ENCODE measurements at regions not wholly inside any gene's neighbourhood (a gene's known extent, or its start where the extent isn't known, plus 50 kb on each side); places are given as distances from the start of the nearest gene placed in this dataset.

DNA sequence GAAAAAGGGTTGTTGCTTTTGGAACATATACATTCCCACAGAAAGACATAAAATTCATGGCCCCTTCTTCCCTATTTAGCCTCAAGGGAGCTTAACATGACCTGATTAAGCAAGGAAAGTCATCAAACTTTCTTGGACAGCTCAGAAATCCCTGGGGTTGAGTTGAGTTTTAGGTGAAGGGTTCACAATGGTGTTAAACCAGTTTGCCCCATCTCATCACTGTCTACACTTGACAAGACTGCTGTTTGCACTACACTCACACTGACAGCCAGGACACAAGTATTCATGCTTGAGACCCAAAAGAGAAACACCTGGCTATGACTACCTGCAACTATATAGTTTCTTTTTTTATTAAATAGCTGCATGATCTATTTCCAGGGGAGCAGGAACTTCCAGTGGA lies 209.8 kb upstream of the TMEM45B start:
- no peaks in the 10 kb centered on the region for H3K9me3 Mint-ChIP-seq
- no peaks in the 10 kb centered on the region for H3K4me1 Mint-ChIP-seq
- no peaks in the 10 kb centered on the region for H3K27me3 Mint-ChIP-seq
- H3K27ac Mint-ChIP-seq, result no peak overlapping the region
- H3K36me3 Mint-ChIP-seq, result no peaks in the 10 kb centered on the region
- H3K4me3 Mint-ChIP-seq, result no peak overlapping the region

GRCh38 chr11:129608711-129609110 lies 206.9 kb upstream of the TMEM45B start:
- no peaks in the 10 kb centered on the region for H3K36me3 Mint-ChIP-seq
- no peak overlapping the region for H3K4me3 Mint-ChIP-seq
- no peaks in the 10 kb centered on the region for H3K9me3 Mint-ChIP-seq
- no peak overlapping the region for H3K27ac Mint-ChIP-seq
- no peaks in the 10 kb centered on the region for H3K27me3 Mint-ChIP-seq
- H3K4me1 Mint-ChIP-seq, result no peaks in the 10 kb centered on the region

GRCh38 chr11:129610125-129610524 lies 205.5 kb upstream of the TMEM45B start:
- Mint-ChIP-seq H3K27me3 (no peaks in the 10 kb centered on the region), H3K4me1 (no peaks in the 10 kb centered on the region), H3K9me3 (no peaks in the 10 kb centered on the region), H3K4me3 (no peak overlapping the region), H3K36me3 (no peaks in the 10 kb centered on the region), H3K27ac (no peak overlapping the region)

- Mint-ChIP-seq H3K4me3 (no peak overlapping the region), H3K27ac (no peak overlapping the region), H3K9me3 (no peaks in the 10 kb centered on the region), H3K4me1 (no peaks in the 10 kb centered on the region), H3K27me3 (no peaks in the 10 kb centered on the region), H3K36me3 (no peaks in the 10 kb centered on the region)
Measured at GRCh38 chr11:129610545-129610944, 205.1 kb upstream of the TMEM45B start.

DNA sequence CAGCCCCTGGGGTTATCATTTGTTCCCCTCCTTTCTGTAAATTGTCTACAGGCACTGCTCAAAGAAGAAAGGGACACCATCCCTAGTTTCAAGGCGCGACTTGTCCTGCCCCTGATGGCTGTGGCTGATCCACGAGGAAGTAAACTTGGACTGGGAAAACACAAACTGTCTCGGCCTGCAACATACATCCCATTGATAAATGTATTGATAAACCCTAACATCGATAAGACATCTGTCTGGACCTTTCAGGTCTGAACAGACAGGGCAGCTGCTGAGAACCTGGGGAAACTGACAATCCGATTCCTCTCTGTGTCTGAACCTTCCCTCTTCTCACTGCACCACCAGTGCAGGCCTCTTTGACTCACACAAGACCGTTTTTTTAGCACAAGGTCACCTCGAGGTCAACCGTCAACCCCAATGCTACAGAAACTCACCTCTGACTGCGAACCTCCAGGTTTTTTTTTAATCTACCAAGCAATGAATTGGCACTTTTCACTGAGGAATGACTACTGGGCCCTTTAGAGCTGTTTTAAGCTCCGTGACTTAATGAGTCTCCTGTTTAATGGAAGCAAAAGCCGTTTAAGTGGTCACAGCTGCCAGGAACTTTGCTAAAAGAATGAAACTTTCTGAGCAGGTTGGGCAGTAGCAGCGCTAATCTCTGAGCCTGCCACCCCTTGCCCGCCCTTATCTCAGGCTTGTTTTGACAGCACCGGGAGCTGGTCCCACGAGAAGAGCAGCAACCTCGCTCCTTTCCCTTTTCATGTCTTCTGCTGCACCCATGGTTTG lies 203.8 kb upstream of the TMEM45B start:
- no peaks in the 10 kb centered on the region for H3K36me3 Mint-ChIP-seq
- H3K4me3 Mint-ChIP-seq, result no peak overlapping the region
- peaks cover 2% of the 10 kb centered on the region for H3K27me3 Mint-ChIP-seq
- H3K4me1 Mint-ChIP-seq, result no peaks in the 10 kb centered on the region
- H3K27ac Mint-ChIP-seq, result no peak overlapping the region
- no peaks in the 10 kb centered on the region for H3K9me3 Mint-ChIP-seq

DNA sequence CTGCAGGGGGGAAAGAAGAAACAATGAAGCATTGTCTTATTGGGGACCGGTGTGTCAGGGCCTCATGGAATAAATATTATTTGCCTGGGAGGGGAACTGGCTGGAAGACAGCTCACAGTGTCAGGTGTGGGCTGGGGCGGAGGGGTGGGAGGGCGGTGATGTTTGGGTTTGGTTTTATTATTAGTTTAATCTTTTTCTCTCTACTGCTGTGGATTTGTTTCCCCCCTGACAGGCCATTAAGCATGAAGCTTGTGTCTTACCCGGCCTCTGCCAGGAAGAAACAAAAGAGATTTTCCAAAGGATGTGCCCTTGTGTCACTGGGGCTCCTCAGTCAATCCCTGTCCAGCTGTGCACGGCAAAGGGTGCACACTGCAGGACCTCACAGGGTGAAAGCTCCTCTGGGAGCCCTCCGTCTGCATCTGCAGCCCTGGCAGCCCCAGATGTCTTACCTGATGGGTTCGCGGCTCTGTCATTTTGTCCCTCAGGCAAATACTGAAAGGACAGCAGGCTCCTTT lies 203.1 kb upstream of the TMEM45B start:
- Mint-ChIP-seq H3K27ac (no peak overlapping the region), H3K4me1 (no peaks in the 10 kb centered on the region), H3K4me3 (no peak overlapping the region), H3K27me3 (peaks cover 2% of the 10 kb centered on the region), H3K36me3 (no peaks in the 10 kb centered on the region), H3K9me3 (peaks cover 0 to 2% (median 0%) of the 10 kb centered on the region in 3 donors)

DNA sequence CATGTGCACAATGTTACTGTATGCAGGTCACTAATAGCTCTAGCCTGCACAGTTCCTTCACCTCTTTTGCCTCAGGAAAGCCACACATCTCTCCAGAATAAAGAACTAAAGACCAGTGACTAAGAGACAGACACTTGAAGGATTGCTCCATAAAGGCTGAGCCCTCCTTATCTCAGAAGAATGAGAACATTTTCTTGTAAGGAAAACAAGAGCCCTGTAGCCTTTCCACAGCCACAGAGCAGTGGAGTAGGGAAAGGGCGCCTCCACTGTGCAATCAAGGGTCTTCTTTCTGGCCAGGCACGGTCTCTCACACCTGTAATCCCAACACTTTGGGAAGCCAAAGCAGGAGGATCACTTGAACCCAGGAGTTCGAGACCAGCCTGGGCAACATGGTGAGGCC lies 202.6 kb upstream of the TMEM45B start:
- Mint-ChIP-seq H3K27me3 (peaks cover 3% of the 10 kb centered on the region), H3K4me3 (no peak overlapping the region), H3K27ac (no peak overlapping the region), H3K9me3 (peaks cover 0 to 2% (median 0%) of the 10 kb centered on the region in 3 donors), H3K36me3 (no peaks in the 10 kb centered on the region), H3K4me1 (no peaks in the 10 kb centered on the region)

- Mint-ChIP-seq H3K27me3 (peaks cover 3% of the 10 kb centered on the region), H3K4me3 (no peak overlapping the region), H3K27ac (no peak overlapping the region), H3K9me3 (peaks cover 0 to 2% (median 0%) of the 10 kb centered on the region in 3 donors), H3K36me3 (no peaks in the 10 kb centered on the region), H3K4me1 (no peaks in the 10 kb centered on the region)
Measured at GRCh38 chr11:129614256-129614944, 201.2 kb upstream of the TMEM45B start.

DNA sequence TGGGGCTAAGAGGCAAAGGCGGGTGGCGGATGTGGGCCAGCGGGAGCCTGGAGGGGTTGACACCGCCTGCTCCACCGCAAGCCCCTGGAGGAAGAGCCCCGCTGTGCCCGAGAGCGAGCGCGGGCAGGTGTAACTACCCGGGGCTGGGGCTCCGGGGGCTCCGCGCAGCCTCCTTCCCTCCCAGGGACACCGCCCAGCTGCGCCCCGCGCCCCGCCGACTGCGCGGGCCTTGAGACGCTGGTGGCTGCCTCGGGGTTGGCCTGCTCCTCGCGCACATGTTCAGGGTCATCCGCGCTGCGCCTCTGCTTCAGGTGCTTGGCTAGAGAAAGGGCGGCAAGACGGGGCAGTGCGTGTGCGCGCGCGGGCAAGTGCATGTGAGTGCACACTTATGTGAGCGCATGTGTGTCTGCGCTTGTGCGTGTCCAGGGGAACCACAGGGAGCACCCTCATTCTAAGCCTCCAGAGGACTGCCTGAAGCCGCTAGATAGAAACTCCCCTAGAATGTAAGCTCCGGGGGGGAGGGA lies 197.5 kb upstream of the TMEM45B start:
- Mint-ChIP-seq H3K4me1 (no peaks in the 10 kb centered on the region), H3K4me3 (no peak overlapping the region), H3K27ac (no peak overlapping the region), H3K36me3 (no peaks in the 10 kb centered on the region), H3K9me3 (peaks cover 0 to 2% (median 0%) of the 10 kb centered on the region in 3 donors), H3K27me3 (peaks cover 4% of the 10 kb centered on the region)

DNA sequence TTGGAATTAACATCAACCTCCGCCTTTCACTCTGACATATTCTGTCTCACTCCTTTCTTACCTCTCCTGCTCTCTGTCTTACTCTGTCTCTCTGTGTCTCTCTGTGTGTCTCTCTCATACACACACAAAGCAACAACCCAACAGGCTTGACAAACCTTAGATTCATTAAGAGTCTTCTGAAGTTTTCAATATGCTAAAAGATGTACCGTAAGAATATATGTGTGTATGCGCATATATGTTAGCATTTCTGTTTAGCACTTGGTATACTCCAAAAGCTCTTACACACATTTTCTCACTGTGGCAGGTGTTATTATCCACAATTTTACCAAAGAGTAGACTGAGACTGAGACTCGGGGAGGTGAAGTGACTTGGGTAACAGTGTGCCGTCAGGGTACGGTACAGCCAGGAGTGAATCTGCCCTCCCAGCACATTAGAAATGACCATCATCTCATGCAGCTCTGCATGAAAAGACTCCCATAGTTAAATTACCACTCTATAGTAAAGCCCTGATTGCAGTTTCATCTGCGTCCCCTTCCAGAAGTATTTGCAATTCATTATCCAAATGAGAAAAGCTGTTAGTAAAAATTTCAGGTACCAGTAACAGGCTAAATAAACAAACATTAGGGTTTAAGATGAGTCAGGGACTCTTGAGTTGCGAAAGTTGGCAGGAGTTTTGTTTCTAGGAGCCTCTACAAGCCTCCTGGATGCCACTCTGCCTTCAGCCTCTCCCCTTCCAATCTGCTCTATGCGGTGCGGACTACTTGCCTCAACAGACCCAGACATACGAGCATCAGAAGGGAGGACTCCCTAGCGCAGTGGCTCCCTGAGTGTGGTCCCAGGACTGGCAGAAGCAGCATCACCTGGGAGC lies 195.2 kb upstream of the TMEM45B start:
- Mint-ChIP-seq H3K4me1 (no peaks in the 10 kb centered on the region), H3K36me3 (no peaks in the 10 kb centered on the region), H3K27me3 (peaks cover 4% of the 10 kb centered on the region), H3K9me3 (peaks cover 0 to 3% (median 2%) of the 10 kb centered on the region in 3 donors), H3K4me3 (no peak overlapping the region), H3K27ac (no peak overlapping the region)

DNA sequence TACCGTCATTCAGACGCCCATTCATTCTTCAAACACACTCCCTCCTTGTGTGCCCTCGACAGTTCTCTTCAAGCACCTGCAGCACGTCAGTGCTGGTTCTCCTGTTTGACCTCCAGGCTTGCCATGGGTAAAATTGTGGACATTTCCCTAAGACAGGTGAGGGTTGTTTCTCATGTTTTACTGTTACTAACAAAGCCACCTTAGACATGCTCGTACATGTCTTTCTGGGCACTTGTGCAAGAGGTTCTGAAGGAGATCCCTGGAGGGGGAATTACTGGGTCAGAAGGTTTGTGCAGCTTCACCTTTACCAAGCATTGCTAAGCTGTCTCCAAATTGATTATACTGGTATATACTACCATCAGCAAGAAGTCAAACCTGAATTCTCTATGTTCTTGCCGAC lies 189.7 kb upstream of the TMEM45B start:
- no peaks in the 10 kb centered on the region for H3K36me3 Mint-ChIP-seq

DNA sequence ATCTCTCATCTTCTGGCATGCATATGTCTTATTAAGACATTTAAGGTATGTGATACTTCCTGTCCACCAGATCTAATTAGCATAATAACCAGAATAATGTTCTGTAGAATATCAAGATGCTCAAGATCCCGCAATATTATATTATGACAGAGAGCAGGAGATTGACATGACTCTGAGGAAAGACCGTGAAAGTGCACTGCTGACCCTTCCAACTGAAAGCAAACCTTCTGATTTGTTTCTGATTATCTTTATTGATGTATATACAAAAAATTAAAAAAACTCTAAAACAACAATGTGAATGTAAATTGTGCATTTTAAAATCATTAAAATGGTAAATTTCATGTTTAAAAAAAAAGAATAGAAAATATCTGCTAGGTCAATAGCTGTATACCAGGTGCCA lies 184.4 kb upstream of the TMEM45B start:
- no peaks in the 10 kb centered on the region for H3K4me1 Mint-ChIP-seq
- no peak overlapping the region for H3K4me3 Mint-ChIP-seq
- H3K27me3 Mint-ChIP-seq, result peaks cover 4% of the 10 kb centered on the region
- peaks cover 0 to 2% (median 0%) of the 10 kb centered on the region in 3 donors for H3K9me3 Mint-ChIP-seq
- no peaks in the 10 kb centered on the region for H3K36me3 Mint-ChIP-seq
- H3K27ac Mint-ChIP-seq, result no peak overlapping the region

More for the DNA sequence above, 189.7 kb upstream of the TMEM45B start:
- Mint-ChIP-seq H3K27me3 (peaks cover 2% of the 10 kb centered on the region), H3K9me3 (peaks cover 0 to 3% (median 0%) of the 10 kb centered on the region in 3 donors), H3K4me3 (no peak overlapping the region), H3K27ac (no peak overlapping the region), H3K4me1 (no peaks in the 10 kb centered on the region)

DNA sequence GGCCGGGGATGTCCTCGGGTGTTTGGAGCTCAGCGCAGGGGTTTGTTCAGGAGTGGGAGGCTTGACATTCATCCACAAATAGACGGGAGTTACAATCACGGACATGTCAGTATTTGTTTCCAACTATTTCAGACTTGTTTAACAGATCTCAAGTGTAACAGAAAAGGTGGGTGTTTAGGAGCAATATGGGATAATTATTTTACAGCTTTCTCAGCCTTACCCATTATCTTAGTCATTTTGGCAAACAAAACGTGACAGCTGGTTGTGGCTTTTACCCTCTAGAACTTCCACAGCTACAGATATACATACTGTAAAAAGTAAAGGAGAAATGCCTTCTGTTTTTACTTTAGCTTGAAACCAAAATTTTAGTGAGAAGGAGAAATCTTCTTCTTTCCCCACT lies 178.7 kb upstream of the TMEM45B start:
- Mint-ChIP-seq H3K4me1 (no peaks in the 10 kb centered on the region), H3K9me3 (peaks cover 0 to 4% (median 0%) of the 10 kb centered on the region in 3 donors), H3K4me3 (no peak overlapping the region), H3K27ac (no peak overlapping the region), H3K36me3 (no peaks in the 10 kb centered on the region), H3K27me3 (peaks cover 8% of the 10 kb centered on the region)

GRCh38 chr11:129637473-129637872 lies 178.2 kb upstream of the TMEM45B start:
- Mint-ChIP-seq H3K9me3 (peaks cover 0 to 4% (median 0%) of the 10 kb centered on the region in 3 donors), H3K4me3 (no peak overlapping the region)

More at GRCh38 chr11:129637473-129637872, 178.2 kb upstream of the TMEM45B start:
- Mint-ChIP-seq H3K4me1 (no peaks in the 10 kb centered on the region), H3K27ac (no peak overlapping the region), H3K36me3 (no peaks in the 10 kb centered on the region), H3K27me3 (peaks cover 8% of the 10 kb centered on the region)
